Smooth muscle cell of the brain vasculature (primary cell): ENCODE measurements at regions not wholly inside any gene's neighbourhood (a gene's known extent, or its start where the extent isn't known, plus 50 kb on each side); places are given as distances from the start of the nearest gene placed in this dataset.

Source experiments
- DNase-seq: peaks from one replicate; pipeline ENCODE4 v3.0.0-alpha.2; 2012; ENCODE audit warnings: low read depth, low spot score

GRCh38 chr6:156379392-156380289, 397.5 kb upstream of the ARID1B start:
- DNase-seq, result no peak

DNA sequence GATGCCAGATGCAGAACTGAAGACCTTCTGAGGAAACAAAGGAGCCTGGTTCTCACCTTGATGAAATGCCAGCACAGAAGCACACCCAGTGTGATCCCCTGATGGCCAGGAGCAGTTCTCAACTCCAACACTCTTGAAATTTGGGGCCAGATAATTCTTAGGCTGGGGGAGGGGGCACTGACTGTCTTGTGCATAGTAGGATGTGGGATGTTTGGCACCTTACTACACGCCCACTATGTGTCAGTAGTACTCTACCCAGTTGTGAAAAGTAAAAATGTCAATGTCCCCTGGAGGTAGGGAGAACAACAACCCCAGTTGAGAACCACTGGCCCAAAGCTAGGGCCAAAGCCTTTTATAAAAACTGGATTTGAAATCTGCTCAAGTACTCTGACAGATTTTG, 398.3 kb upstream of the ARID1B start:
- no peak for DNase-seq

- DNase-seq, result no peak
Observed at GRCh38 chr6:156376091-156376490, 401.1 kb upstream of the ARID1B start.

DNA sequence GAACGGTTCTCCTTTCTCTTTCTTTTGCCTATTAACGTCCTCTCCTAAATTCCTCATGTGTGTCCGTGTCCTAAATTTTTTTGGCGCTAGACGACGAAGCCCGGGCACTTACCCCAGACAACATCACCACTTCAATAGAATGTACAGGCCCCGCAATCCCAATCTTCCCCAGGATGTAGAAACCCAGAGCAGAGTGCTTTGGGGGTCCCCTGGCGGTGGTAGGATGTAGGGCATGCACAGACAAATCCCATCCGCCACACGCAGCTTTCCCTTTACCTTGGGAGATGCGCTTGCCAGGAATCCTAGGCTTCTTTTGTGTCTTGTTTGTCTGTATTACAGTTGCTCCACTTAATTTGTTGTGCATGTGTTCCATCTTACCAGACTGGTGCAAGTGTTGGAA, 417.3 kb upstream of the ARID1B start:
- DNase-seq, result no peak

DNA sequence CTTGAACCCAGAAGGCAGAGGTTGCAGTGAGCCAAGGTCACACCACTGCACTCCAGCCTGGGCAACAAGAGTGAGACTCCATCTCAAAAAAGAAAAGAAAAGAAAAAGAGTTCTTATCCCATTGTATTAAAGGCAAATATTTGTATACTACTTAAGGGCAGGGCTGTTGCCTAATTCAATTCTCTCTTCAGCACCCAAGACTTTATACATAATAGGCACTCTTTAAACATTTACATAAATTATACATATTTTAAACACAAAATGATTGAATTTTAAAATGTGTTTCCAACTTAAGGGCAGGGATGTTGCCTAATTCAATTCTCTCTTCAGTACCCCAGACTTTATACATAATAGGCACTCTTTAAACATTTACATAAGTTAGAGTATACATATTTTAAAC, 424.3 kb upstream of the ARID1B start:
- no peak for DNase-seq

GRCh38 chr6:156351346-156351966, 425.7 kb upstream of the ARID1B start:
- DNase-seq, result no peak

- no peak for DNase-seq
Observed at GRCh38 chr6:156350337-156350736, 426.8 kb upstream of the ARID1B start.

DNA sequence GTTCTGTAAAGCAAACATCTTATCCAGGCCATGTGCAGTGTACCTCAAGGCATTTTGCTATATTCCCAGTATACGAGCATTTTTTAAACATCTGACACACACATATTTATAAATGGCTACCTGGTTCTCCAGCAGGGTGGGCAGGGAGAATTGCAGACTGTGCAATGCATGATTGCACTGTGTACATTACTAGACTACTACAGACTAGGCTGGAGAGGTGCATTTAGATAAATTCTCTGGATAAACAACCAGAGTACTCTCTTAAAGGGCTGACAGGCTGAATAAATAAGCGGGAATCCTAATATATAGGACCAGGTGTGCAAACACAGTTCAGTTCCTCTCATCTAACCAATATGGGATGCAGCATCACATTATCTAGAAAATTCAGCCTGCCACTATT, 428.3 kb upstream of the ARID1B start:
- DNase-seq, result no peak

DNA sequence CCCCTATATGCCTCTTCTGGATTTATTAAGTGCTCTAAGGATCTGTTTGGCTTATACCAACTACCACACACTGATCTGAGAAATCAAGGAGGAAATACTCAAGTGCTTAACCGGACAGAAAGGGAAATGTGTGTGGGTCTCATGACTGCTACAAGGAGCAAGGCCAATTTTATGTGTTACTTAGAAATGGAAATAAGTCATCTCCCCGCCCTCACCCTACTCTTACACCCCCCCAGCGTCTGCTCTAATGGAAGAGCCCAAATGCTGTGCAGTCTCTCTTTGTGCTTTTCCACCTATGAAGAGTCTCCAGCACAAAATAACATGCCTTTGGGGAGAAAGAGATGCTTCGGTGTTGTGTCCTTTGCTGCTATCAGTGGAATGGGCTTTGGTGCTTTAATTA, 428.8 kb upstream of the ARID1B start:
- DNase-seq, result no peak

DNA sequence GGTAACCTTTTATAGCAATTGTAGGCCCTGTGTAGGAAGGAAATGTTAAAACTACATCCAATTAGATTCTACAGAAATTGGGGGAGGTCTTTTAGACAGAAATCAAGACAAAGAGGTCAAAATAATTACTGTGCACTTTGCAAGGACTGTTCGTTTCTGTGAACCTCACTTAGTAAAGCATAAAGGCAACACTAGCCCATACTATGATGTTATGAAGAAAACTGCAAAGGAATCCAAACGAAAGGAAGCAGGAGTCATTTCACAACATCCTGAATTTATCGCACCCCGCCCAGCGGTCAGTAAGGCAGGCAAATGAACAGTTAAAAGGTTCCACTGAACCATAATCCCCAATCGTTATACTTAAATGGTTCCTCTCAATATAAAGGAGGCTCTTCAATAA, 429.5 kb upstream of the ARID1B start:
- no peak for DNase-seq

DNA sequence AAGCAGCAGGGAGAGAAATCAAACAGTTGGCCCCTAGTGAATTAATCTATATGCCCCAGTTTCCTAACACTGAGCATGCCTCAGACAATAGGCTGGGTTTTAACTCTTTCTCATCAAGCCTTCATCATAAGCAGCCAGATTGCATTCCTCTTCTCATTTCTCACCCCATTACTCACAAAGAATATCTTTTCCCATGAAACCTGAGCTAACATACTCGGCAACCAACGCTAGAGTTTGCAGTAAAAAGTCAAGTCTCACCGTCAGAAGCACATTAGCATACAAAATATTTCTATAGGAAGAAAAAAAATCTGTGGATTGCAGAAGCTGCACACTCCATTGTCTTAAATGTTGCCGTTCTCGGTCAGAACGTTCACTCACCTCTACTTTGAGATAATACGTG, 429.9 kb upstream of the ARID1B start:
- no peak for DNase-seq

DNA sequence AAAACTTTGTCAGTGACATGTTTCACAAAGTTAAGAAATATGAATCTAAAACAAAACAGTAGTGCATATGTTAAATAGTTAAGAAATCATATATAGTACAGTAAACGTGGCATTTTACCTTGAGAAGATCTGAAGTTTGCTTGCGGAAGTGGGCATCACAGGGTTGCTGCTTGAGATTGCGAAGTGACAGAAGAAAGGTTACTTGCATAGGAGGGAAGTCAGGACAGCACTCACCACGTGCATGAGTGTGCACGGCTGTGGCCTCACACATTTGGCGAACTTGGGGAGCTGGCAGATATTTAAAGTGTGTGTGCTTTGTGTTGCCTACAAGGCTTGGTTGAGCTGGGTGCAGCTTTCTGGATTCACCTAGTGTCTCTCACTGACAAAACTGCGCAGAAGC, 431.5 kb upstream of the ARID1B start:
- DNase-seq, result no peak

GRCh38 chr6:156344491-156344890, 432.7 kb upstream of the ARID1B start:
- DNase-seq, result no peak

DNA sequence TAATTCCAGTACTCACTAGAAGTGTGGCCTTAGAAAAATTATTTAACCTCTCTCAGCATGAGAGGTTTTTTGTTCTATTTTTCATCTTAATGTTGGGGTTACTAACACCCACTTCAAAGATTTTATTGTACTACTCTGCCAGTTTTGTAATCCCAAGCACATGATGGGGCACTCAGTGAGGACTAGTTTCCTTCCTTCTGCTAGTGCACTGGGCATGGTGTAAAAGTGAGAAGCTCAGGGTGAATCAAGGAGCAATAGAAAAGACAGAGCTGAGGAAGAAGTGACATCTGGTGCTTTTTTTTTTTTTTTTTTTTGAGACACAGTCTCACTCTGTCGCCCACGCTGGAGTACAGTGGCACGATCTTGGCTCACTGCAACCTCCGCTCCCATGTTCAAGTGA, 439.4 kb upstream of the ARID1B start:
- DNase-seq, result no peak

- no peak for DNase-seq
Observed at GRCh38 chr6:156336733-156337132, 440.4 kb upstream of the ARID1B start.

DNA sequence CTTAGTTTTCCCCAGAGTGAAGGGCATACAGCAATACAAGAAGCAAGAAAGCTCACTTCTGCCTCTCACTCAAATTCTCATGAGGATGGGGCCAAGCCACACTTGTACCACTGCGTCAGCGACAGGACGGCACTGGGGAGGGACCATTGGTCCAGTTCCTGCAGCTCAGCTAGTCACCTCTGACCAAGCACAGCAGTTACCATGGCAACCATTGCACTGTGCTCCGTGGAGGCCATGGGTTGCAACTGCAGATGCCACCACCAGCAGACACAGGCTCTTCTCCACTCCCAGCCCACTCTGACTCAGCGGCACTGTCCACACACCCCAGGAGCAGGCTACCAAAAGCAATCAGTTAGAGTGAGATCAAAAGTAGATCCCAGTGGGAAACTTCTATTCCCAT, 441.1 kb upstream of the ARID1B start:
- DNase-seq, result no peak

GRCh38 chr6:156334966-156335365, 442.2 kb upstream of the ARID1B start:
- no peak for DNase-seq

DNA sequence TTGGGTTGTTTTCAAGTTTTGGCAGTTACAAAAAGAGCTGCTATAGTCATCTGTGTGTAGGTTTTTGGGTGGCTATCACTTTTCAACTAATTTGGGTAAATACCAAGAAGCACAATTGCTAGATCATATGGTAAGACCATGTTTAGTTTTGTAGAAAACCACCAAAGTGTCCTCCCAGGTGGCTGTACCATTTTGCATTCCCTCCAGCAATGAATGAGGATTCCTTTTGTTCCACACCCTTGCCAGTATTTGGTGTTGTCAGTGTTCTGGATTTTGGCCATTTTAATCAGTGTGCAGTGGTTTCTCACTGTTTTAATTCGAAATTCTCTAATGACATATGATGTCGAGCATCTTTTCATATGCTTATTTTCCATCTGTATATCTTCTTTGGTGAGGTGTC, 457.5 kb upstream of the ARID1B start:
- DNase-seq, result no peak

GRCh38 chr6:156316583-156317125, 460.5 kb upstream of the ARID1B start:
- no peak for DNase-seq

DNA sequence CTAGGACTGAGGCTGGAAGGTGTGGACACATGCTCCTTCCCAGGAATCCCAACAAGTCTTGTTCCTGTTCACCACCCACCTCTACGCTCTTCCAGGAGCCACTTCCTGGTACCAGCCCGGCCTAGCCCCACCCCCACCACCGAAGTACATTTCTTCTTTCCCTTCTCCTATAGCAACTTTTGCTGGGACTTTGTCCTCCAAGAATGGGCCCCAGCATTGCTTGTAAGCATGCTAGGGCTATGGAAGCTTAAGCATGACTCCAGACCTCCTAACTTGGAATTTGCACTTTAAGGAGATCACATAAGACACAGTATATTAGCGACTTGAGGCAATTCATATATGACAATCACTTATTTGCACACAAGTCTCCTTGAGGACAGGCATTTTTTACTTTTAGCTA, 462.0 kb upstream of the ARID1B start:
- no peak for DNase-seq

DNA sequence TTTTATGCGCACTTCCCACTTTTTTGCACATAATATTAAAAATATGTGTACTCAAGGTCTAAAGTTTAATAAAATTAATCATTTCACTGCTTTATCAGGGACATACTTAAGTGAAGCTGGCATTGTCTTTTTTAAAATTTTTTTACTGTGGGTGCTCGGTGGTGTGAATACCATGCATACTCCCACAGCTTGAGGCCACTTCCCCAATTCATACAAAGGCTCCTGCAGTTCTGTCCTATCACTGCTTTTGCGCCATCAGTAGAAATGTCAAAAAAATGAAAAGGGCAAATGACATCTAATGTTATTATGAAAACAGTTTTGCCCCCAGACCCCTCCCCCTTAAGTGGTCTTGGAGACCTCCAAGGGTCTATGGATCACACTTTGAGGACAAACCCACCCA, 464.1 kb upstream of the ARID1B start:
- DNase-seq, result no peak

DNA sequence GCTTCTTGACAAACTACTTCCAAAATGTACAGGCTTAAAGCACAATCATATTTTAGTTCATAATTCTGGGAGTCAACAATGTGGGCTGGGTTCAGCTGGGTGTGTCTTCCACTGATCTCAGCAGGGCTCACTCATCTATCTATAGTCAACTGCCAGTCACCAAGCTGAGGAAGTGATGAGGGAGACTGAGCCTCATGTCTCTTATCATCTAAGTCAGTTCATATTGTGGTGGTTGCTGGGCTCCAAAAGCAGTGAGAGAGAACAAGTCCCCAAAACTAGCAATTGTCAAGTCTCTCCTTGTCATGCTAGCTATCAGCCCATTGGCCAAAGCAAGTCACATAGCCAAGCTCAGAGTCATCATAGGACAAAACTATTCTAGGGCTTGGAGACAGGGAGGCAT, 465.9 kb upstream of the ARID1B start:
- no peak for DNase-seq

GRCh38 chr6:156310701-156311100, 466.5 kb upstream of the ARID1B start:
- DNase-seq, result no peak
